ENCODE measurements at regions not wholly inside any gene's neighbourhood (a gene's known extent, or its start where the extent isn't known, plus 50 kb on each side); places are given as distances from the start of the nearest gene placed in this dataset.

- Mint-ChIP-seq H3K4me3 (no peak overlapping the region), H3K27ac (no peak overlapping the region), H3K36me3 (no peaks in the 10 kb centered on the region), H3K27me3 (ENCODE audit: low read depth in 3 of 3) (peaks cover 0 to 4% (median 1%) of the 10 kb centered on the region in 3 donors), H3K4me1 (no peaks in the 10 kb centered on the region), H3K9me3 (peaks cover 0 to 19% (median 3%) of the 10 kb centered on the region in 7 donors)
- H3K27ac ChIP-seq (ENCODE audit: low read depth in 1 of 2, low read length in 2 of 2): no peak overlapping the region
- intact Hi-C loops (cut with micrococcal nuclease): no loop called here
- no peaks in the 10 kb centered on the region for H3K4me1 ChIP-seq (ENCODE audit: control insufficient read depth in 1 of 2, insufficient read depth in 2 of 2, low read length in 2 of 2)
- no peaks in the 10 kb centered on the region for H4K20me1 ChIP-seq (ENCODE audit: insufficient read depth, low read length)
- no peak for TF ChIP-seq CTCF (IDR thresholded peaks at IDR 0.05)
- no peaks in the 10 kb centered on the region for H3K36me3 ChIP-seq (replicated peaks in 1 of 2; ENCODE audit: control insufficient read depth in 1 of 2, insufficient read depth in 2 of 2, low read length in 2 of 2)
- H3K4me2 ChIP-seq (replicated peaks; ENCODE audit: extremely low read depth, low read length, poor library complexity, severe bottlenecking): no peak overlapping the region
- WGBS (ENCODE audit: insufficient coverage): 20% methylated on average over 1 of the region's 5 CpGs
- H2AFZ ChIP-seq (ENCODE audit: insufficient read depth, low read depth, low read length, poor library complexity, severe bottlenecking): no peak overlapping the region
- no peak overlapping the region for H3K9ac ChIP-seq (ENCODE audit: insufficient read depth, low read length, poor library complexity, severe bottlenecking)
- DNase-seq: no peak
- H3K9me3 ChIP-seq (replicated peaks in 1 of 2; ENCODE audit: control insufficient read depth in 1 of 2, insufficient read depth in 1 of 2, low read length in 2 of 2): no peaks in the 10 kb centered on the region
- H3K27me3 ChIP-seq (ENCODE audit: control insufficient read depth in 2 of 2, insufficient read depth in 2 of 2, low read length in 2 of 2): no peaks in the 10 kb centered on the region
- H3K4me3 ChIP-seq (replicated peaks in 1 of 3; ENCODE audit: low read depth in 2 of 3, low read length in 3 of 3): no peak overlapping the region
- no peaks in the 10 kb centered on the region for H3K79me2 ChIP-seq (ENCODE audit: insufficient read depth, low read length)
Measured at GRCh38 chr1:57546549-57547330, 122.9 kb upstream of the DAB1 start.

GRCh38 chr1:57544345-57544744 is 120.5 kb upstream of the DAB1 start:
- H3K27me3 Mint-ChIP-seq (ENCODE audit: low read depth in 3 of 3): peaks cover 0 to 6% (median 1%) of the 10 kb centered on the region in 3 donors
- no peaks in the 10 kb centered on the region for H3K36me3 ChIP-seq (replicated peaks in 1 of 2; ENCODE audit: control insufficient read depth in 1 of 2, insufficient read depth in 2 of 2, low read length in 2 of 2)
- H3K9me3 ChIP-seq (replicated peaks in 1 of 2; ENCODE audit: control insufficient read depth in 1 of 2, insufficient read depth in 1 of 2, low read length in 2 of 2): no peaks in the 10 kb centered on the region
- no peak overlapping the region for H3K4me3 Mint-ChIP-seq
- no CpG with 5 or more reads among the region's 2 CpGs for WGBS (ENCODE audit: insufficient coverage)
- H3K27me3 ChIP-seq (ENCODE audit: control insufficient read depth in 2 of 2, insufficient read depth in 2 of 2, low read length in 2 of 2): no peaks in the 10 kb centered on the region
- no peak overlapping the region for H3K9ac ChIP-seq (ENCODE audit: insufficient read depth, low read length, poor library complexity, severe bottlenecking)
- no peak overlapping the region for H3K4me3 ChIP-seq (replicated peaks in 1 of 3; ENCODE audit: low read depth in 2 of 3, low read length in 3 of 3)
- no peak overlapping the region for H3K27ac ChIP-seq (ENCODE audit: low read depth in 1 of 2, low read length in 2 of 2)
- intact Hi-C loops (cut with micrococcal nuclease): no loop called here
- H3K27ac Mint-ChIP-seq: no peak overlapping the region
- no peak overlapping the region for H3K4me2 ChIP-seq (replicated peaks; ENCODE audit: extremely low read depth, low read length, poor library complexity, severe bottlenecking)
- DNase-seq: no peak
- no peaks in the 10 kb centered on the region for H4K20me1 ChIP-seq (ENCODE audit: insufficient read depth, low read length)
- H3K4me1 ChIP-seq (ENCODE audit: control insufficient read depth in 1 of 2, insufficient read depth in 2 of 2, low read length in 2 of 2): no peaks in the 10 kb centered on the region
- no peaks in the 10 kb centered on the region for H3K79me2 ChIP-seq (ENCODE audit: insufficient read depth, low read length)
- H3K4me1 Mint-ChIP-seq: no peaks in the 10 kb centered on the region
- TF ChIP-seq CTCF (IDR thresholded peaks at IDR 0.05): no peak
- H2AFZ ChIP-seq (ENCODE audit: insufficient read depth, low read depth, low read length, poor library complexity, severe bottlenecking): no peak overlapping the region
- H3K36me3 Mint-ChIP-seq: no peaks in the 10 kb centered on the region
- peaks cover 0 to 17% (median 3%) of the 10 kb centered on the region in 7 donors for H3K9me3 Mint-ChIP-seq
